GM18909 (cell line): ENCODE measurements at regions not wholly inside any gene's neighbourhood (a gene's known extent, or its start where the extent isn't known, plus 50 kb on each side); places are given as distances from the start of the nearest gene placed in this dataset.

Experiments
- ATAC-seq: cut with Tn5 transposase; IDR thresholded peaks from one replicate; pipeline ENCODE4 v1.9.1; 2021; ENCODE audit warnings: mild to moderate bottlenecking; ENCODE audit not compliant: unreplicated experiment, poor library complexity

- no peak for ATAC-seq
These were observed 195.5 kb downstream of the DRD1 start for GRCh38 chr5:175248416-175248905.

GRCh38 chr5:175246889-175247520, 197.0 kb downstream of the DRD1 start:
- ATAC-seq = no peak

- no peak for ATAC-seq
These were observed 197.6 kb downstream of the DRD1 start for GRCh38 chr5:175246242-175246888.

- ATAC-seq = no peak
These were observed 200.5 kb downstream of the DRD1 start for GRCh38 chr5:175243441-175243840.

GRCh38 chr5:175242207-175242606, 201.8 kb downstream of the DRD1 start:
- no peak for ATAC-seq

- no peak for ATAC-seq
These were observed 205.7 kb downstream of the DRD1 start for GRCh38 chr5:175238326-175238725.

- ATAC-seq = no peak
These were observed 207.8 kb downstream of the DRD1 start for GRCh38 chr5:175236176-175236575.

GRCh38 chr5:175235251-175235960, 208.6 kb downstream of the DRD1 start:
- ATAC-seq = no peak

GRCh38 chr5:175230299-175230698, 213.7 kb downstream of the DRD1 start:
- ATAC-seq = no peak

GRCh38 chr5:175226506-175226905, 217.5 kb downstream of the DRD1 start:
- ATAC-seq = no peak

GRCh38 chr5:175223291-175223690, 220.7 kb downstream of the DRD1 start:
- ATAC-seq = no peak

GRCh38 chr5:175222621-175223020, 221.4 kb downstream of the DRD1 start:
- ATAC-seq = no peak

- no peak for ATAC-seq
These were observed 223.4 kb downstream of the DRD1 start for GRCh38 chr5:175220549-175220948.

GRCh38 chr5:175219366-175219765, 224.6 kb downstream of the DRD1 start:
- ATAC-seq = no peak

GRCh38 chr5:175216991-175217390, 227.0 kb downstream of the DRD1 start:
- ATAC-seq = no peak

GRCh38 chr5:175215906-175216305, 228.1 kb downstream of the DRD1 start:
- no peak for ATAC-seq

GRCh38 chr5:175214152-175214551, 229.8 kb downstream of the DRD1 start:
- no peak for ATAC-seq

GRCh38 chr5:175211956-175212756, 231.8 kb downstream of the DRD1 start:
- no peak for ATAC-seq

- no peak for ATAC-seq
These were observed 236.5 kb downstream of the DRD1 start for GRCh38 chr5:175207321-175208040.

GRCh38 chr5:175206669-175207068, 237.3 kb downstream of the DRD1 start:
- no peak for ATAC-seq
